PFSK-1 (cell line): ENCODE measurements at regions not wholly inside any gene's neighbourhood (a gene's known extent, or its start where the extent isn't known, plus 50 kb on each side); places are given as distances from the start of the nearest gene placed in this dataset.

ENCODE experiments used
- FOXP2 ChIP-seq: optimal IDR thresholded peaks from 2 replicates; pipeline ENCODE3; 2011; ENCODE audit warnings: borderline replicate concordance, control low read depth, inconsistent platforms; ENCODE audit not compliant: insufficient read depth; ENCODE audit errors: extremely low read length, extremely low read depth
- POLR2AphosphoS5 ChIP-seq: IDR thresholded peaks from 2 replicates; pipeline ENCODE4 v1.6.1; 2012; ENCODE audit warnings: low read depth, mild to moderate bottlenecking, control low read depth, low read length, moderate library complexity
- REST ChIP-seq, 2 experiments: IDR thresholded peaks; 2 replicates each; pipeline versions ENCODE4 v1.6.1 to v1.8.0; 2011 to 2012; ENCODE audit warnings: low read depth in 2 of 2, low read length in 2 of 2, control low read depth in 1 of 2, inconsistent platforms in 1 of 2, mild to moderate bottlenecking in 1 of 2, moderate library complexity in 1 of 2; ENCODE audit not compliant: insufficient read depth in 1 of 2
- SIN3A ChIP-seq: IDR thresholded peaks from 2 replicates; pipeline ENCODE4 v1.6.1; 2012; ENCODE audit warnings: mild to moderate bottlenecking, low read length, moderate library complexity, borderline replicate concordance; ENCODE audit not compliant: insufficient read depth
- TAF1 ChIP-seq: IDR thresholded peaks from 2 replicates; pipeline ENCODE4 v1.6.1; 2012; ENCODE audit warnings: low read length, control low read depth, borderline replicate concordance; ENCODE audit not compliant: insufficient read depth

- TF ChIP-seq TAF1 = no peak
- TF ChIP-seq SIN3A = no peak
- TF ChIP-seq REST (IDR thresholded peaks at IDR 0.05; ENCODE audit: insufficient read depth in 1 of 2, low read depth in 2 of 2, low read length in 2 of 2) = no peak
- no peak for TF ChIP-seq FOXP2
- TF ChIP-seq POLR2AphosphoS5 = no peak
These were observed 249.8 kb upstream of the CPEB2 start for GRCh38 chr4:14752341-14753046.

- TF ChIP-seq FOXP2 (no peak), REST (IDR thresholded peaks at IDR 0.05; ENCODE audit: insufficient read depth in 1 of 2, low read depth in 2 of 2, low read length in 2 of 2) (no peak), TAF1 (no peak)
These were observed 235.1 kb upstream of the CPEB2 start for GRCh38 chr4:14767142-14767541.

GRCh38 chr4:14768449-14768848 is 233.8 kb upstream of the CPEB2 start:
- TF ChIP-seq REST (IDR thresholded peaks at IDR 0.05; ENCODE audit: insufficient read depth in 1 of 2, low read depth in 2 of 2, low read length in 2 of 2) (no peak), FOXP2 (no peak), TAF1 (no peak), POLR2AphosphoS5 (no peak), SIN3A (no peak)

GRCh38 chr4:14769993-14770392 is 232.3 kb upstream of the CPEB2 start:
- TF ChIP-seq REST (IDR thresholded peaks at IDR 0.05; ENCODE audit: insufficient read depth in 1 of 2, low read depth in 2 of 2, low read length in 2 of 2) = no peak

GRCh38 chr4:14771094-14771493 is 231.2 kb upstream of the CPEB2 start:
- TF ChIP-seq REST (IDR thresholded peaks at IDR 0.05; ENCODE audit: insufficient read depth in 1 of 2, low read depth in 2 of 2, low read length in 2 of 2) (no peak), FOXP2 (no peak), SIN3A (no peak), TAF1 (no peak), POLR2AphosphoS5 (no peak)
